Endothelial cell of umbilical vein (primary cell): ENCODE measurements at regions not wholly inside any gene's neighbourhood (a gene's known extent, or its start where the extent isn't known, plus 50 kb on each side); places are given as distances from the start of the nearest gene placed in this dataset.

Experiments used
- BruUV-seq: library from RNA; stranded (reverse); fragments of 400-500 nt; replicated peaks from 2 replicates; lab custom pipeline; 2021; lab: Mats Ljungman, UMichigan
- CTCF ChIA-PET: fragments of 300-600, 350-600 bp; sonication (Branson Sonifier 250); formaldehyde crosslinking; loops from one replicate; lab custom pipeline; 2021; ENCODE audit warnings: antibody characterized with exemption, inconsistent platforms; lab: Charles Lee
- POLR2A ChIA-PET: fragments of 300-600, 350-600 bp; sonication (Branson Sonifier 250); formaldehyde crosslinking; loops from one replicate; lab custom pipeline; 2021; ENCODE audit warnings: antibody characterized with exemption, inconsistent platforms; lab: Charles Lee
- DNase-seq: peaks from one replicate; pipeline ENCODE4 v3.0.0-alpha.2; 2011; ENCODE audit warnings: low read depth, low spot score
- FAIRE-seq: peaks from 2 replicates; lab custom pipeline; 2011; peaks lifted over from hg19 to GRCh38; lab: Jason Lieb, UNC
- H2AFZ ChIP-seq: 2 replicates; pipeline ENCODE4 v1.6.0; 2012; ENCODE audit warnings: low read depth, low read length, control low read depth, inconsistent platforms
- H3K27ac ChIP-seq: 2 replicates; pipeline ENCODE4 v1.5.1; 2011; ENCODE audit warnings: low read depth, mild to moderate bottlenecking, control low read depth, low read length, moderate library complexity; ENCODE audit not compliant: insufficient read depth
- H3K27me3 ChIP-seq, 2 experiments: 2 replicates each; pipeline versions ENCODE4 v1.6.0 to v1.6.1; 2011; ENCODE audit warnings: low read length in 2 of 2, mixed read lengths in 1 of 2; ENCODE audit not compliant: control insufficient read depth in 2 of 2, insufficient read depth in 2 of 2
- H3K36me3 ChIP-seq, 2 experiments: 2 replicates in 1 of 2; 3 replicates in 1 of 2; pipeline ENCODE4 v1.5.1; 2011; ENCODE audit warnings: low read length in 2 of 2, mild to moderate bottlenecking in 1 of 2, moderate library complexity in 1 of 2; ENCODE audit not compliant: control insufficient read depth in 2 of 2, insufficient read depth in 2 of 2; ENCODE audit errors: extremely low read depth in 1 of 2
- H3K4me1 ChIP-seq: 3 replicates; pipeline ENCODE4 v1.5.1; 2011; ENCODE audit warnings: mild to moderate bottlenecking, low read length; ENCODE audit not compliant: control insufficient read depth, insufficient read depth; ENCODE audit errors: extremely low read depth
- H3K4me2 ChIP-seq: 2 replicates; pipeline ENCODE4 v1.6.1; 2011; ENCODE audit warnings: low read length, control low read depth, mixed read lengths; ENCODE audit not compliant: insufficient read depth
- H3K4me3 ChIP-seq, 3 experiments: fragments of 200-600 bp in 1 of 3; sonication (generic), shearing (Covaris generic) in 1 of 3; replicated peaks in 1 of 3; 2 replicates each; pipeline ENCODE4 v1.5.1; 2011 to 2016; ENCODE audit warnings: control low read depth in 3 of 3, low read length in 3 of 3, mild to moderate bottlenecking in 2 of 3, inconsistent platforms in 1 of 3, low read depth in 1 of 3, moderate library complexity in 1 of 3; ENCODE audit not compliant: insufficient read depth in 1 of 3
- H3K79me2 ChIP-seq: 2 replicates; pipeline ENCODE4 v1.6.0; 2012; ENCODE audit warnings: low read length, inconsistent platforms; ENCODE audit not compliant: control insufficient read depth, insufficient read depth
- H3K9ac ChIP-seq: replicated peaks from 2 replicates; pipeline ENCODE3; 2011; ENCODE audit warnings: low read length, control low read depth; ENCODE audit not compliant: insufficient read depth; ENCODE audit errors: extremely low read depth
- H3K9me1 ChIP-seq: replicated peaks from 3 replicates; pipeline ENCODE4 v1.6.0; 2011; ENCODE audit warnings: mild to moderate bottlenecking, low read length; ENCODE audit not compliant: control insufficient read depth, insufficient read depth; ENCODE audit errors: extremely low read depth
- H3K9me3 ChIP-seq: replicated peaks from 2 replicates; pipeline ENCODE4 v1.5.1; 2012; ENCODE audit warnings: low read length, inconsistent platforms; ENCODE audit not compliant: control insufficient read depth, insufficient read depth
- H4K20me1 ChIP-seq: replicated peaks from 2 replicates; pipeline ENCODE3; 2011; ENCODE audit warnings: mild to moderate bottlenecking, low read length; ENCODE audit not compliant: control insufficient read depth, insufficient read depth; ENCODE audit errors: extremely low read depth
- CTCF ChIP-seq, 2 donors: IDR thresholded peaks; 1 replicate in 1 of 2; 2 replicates in 1 of 2; pipeline ENCODE4 v1.5.1; 2011; ENCODE audit warnings: low read length in 2 of 2, mild to moderate bottlenecking in 2 of 2, moderate library complexity in 2 of 2, control low read depth in 1 of 2, inconsistent platforms in 1 of 2, low read depth in 1 of 2; ENCODE audit not compliant: insufficient read depth in 1 of 2; ENCODE audit errors: extremely low read depth in 1 of 2
- EZH2 ChIP-seq: IDR thresholded peaks from 2 replicates; pipeline ENCODE4 v1.6.1; 2012; ENCODE audit warnings: borderline replicate concordance, low read depth, mild to moderate bottlenecking, moderate library complexity, low read length, inconsistent platforms; ENCODE audit not compliant: severe bottlenecking
- FOS ChIP-seq: IDR thresholded peaks from 2 replicates; pipeline ENCODE4 v1.6.1; 2011; ENCODE audit warnings: mild to moderate bottlenecking, low read length, moderate library complexity, borderline replicate concordance; ENCODE audit not compliant: insufficient read depth
- MAX ChIP-seq: IDR thresholded peaks from 2 replicates; pipeline ENCODE4 v1.6.1; 2011; ENCODE audit not compliant: insufficient read depth, insufficient read length
- MYC ChIP-seq: IDR thresholded peaks from one replicate; pipeline ENCODE4 v1.6.1; 2011; ENCODE audit warnings: mild to moderate bottlenecking, low read depth, low read length
- POLR2A ChIP-seq: IDR thresholded peaks from 2 replicates; pipeline ENCODE4 v1.6.1; 2012; ENCODE audit warnings: low read depth, mild to moderate bottlenecking, control low read depth, low read length
- POLR2AphosphoS5 ChIP-seq: IDR thresholded peaks from 2 replicates; pipeline ENCODE4 v1.6.1; 2012; ENCODE audit warnings: low read depth, mild to moderate bottlenecking, control low read depth, low read length, moderate library complexity; ENCODE audit not compliant: insufficient read depth
- dilution Hi-C: fragments of 300-500 bp; cut with MboI; formaldehyde crosslinking; loops from one replicate; pipeline ENCODE4 v1.15.0; 2019; ENCODE audit warnings: low sequenced_read_pairs; ENCODE audit not compliant: extremely low pct_ligation_motif_present
- intact Hi-C: fragments of 100-400 bp; cut with micrococcal nuclease; formaldehyde crosslinking; loops from one replicate; pipeline ENCODE4 v1.10.0; 2022

- ChIA-PET POLR2A (no interaction called here), CTCF (interaction anchor here (1.1 kb wide), 1 partner anchor 293 kb away, joined by 4 read pairs; no protein-coding TSS in a partner anchor)
- no TSS peak for BruUV-seq
These were observed 54.3 kb upstream of the SMAD3 start for GRCh38 chr15:67010898-67011616.

More at GRCh38 chr15:67010898-67011616, 54.3 kb upstream of the SMAD3 start:
- no peak for FAIRE-seq
- Histone ChIP-seq H3K9me3 (no peaks in the 10 kb centered on the region), H3K36me3 (no peaks in the 10 kb centered on the region), H3K79me2 (no peaks in the 10 kb centered on the region), H3K27me3 (no peaks in the 10 kb centered on the region), H3K4me3 (no peak overlapping the region), H3K9ac (no peak overlapping the region), H2AFZ (no peak overlapping the region), H3K9me1 (no peaks in the 10 kb centered on the region), H3K27ac (no peak overlapping the region), H4K20me1 (no peaks in the 10 kb centered on the region), H3K4me2 (no peak overlapping the region), H3K4me1 (peaks cover 18% of the 10 kb centered on the region)
- dilution Hi-C loops, result no loop called here
- intact Hi-C loops, result loop anchor here (5.0 kb wide), 1 partner anchor 136 kb away; no protein-coding TSS in a partner anchor
- no peak for DNase-seq
- no peak for TF ChIP-seq POLR2AphosphoS5
- no peak for TF ChIP-seq POLR2A
- no peak for TF ChIP-seq EZH2
- TF ChIP-seq CTCF (IDR thresholded peaks at IDR 0.05; ENCODE audit: extremely low read depth in 1 of 2, insufficient read depth in 1 of 2, low read depth in 1 of 2, low read length in 2 of 2), result no peak
- no peak for TF ChIP-seq MYC
- TF ChIP-seq FOS, result no peak
- no peak for TF ChIP-seq MAX
